Ascending aorta (tissue), 2 donors: ENCODE measurements at regions not wholly inside any gene's neighbourhood (a gene's known extent, or its start where the extent isn't known, plus 50 kb on each side); places are given as distances from the start of the nearest gene placed in this dataset.
"Not testable (repeated sequence)": the region's sequence is repeated elsewhere in the genome, so short reads cannot be mapped to it uniquely, and the experiment has no call there.

Experiments used
- DNase-seq, 2 donors: peaks; one replicate each; pipeline ENCODE4 v3.0.0-alpha.2; 2019; ENCODE audit warnings: low spot score in 2 of 2
- H3K27ac ChIP-seq, 2 donors: fragments of 200-600 bp; sonication (generic); one replicate each; pipeline ENCODE4 v1.5.1; 2016 to 2017; ENCODE audit warnings: mild to moderate bottlenecking in 1 of 2
- H3K27me3 ChIP-seq: fragments of 200-600 bp; sonication (generic); one replicate; pipeline ENCODE4 v1.5.1; 2017
- H3K36me3 ChIP-seq, 2 donors: fragments of 200-600 bp; sonication (generic); one replicate each; pipeline ENCODE4 v1.5.1; 2016
- H3K4me1 ChIP-seq, 2 donors: fragments of 200-600 bp; sonication (generic); one replicate each; pipeline ENCODE4 v1.5.1; 2016 to 2017; ENCODE audit warnings: mild to moderate bottlenecking in 1 of 2
- H3K4me3 ChIP-seq, 2 donors: fragments of 200-600 bp; sonication (generic); one replicate each; pipeline ENCODE4 v1.5.1; 2016 to 2017; ENCODE audit warnings: mild to moderate bottlenecking in 1 of 2
- H3K9me3 ChIP-seq, 2 donors: fragments of 200-600 bp; sonication (generic); one replicate each; pipeline ENCODE4 v1.5.1; 2016
- CTCF ChIP-seq, 3 experiments: fragments of 200-600 bp in 2 of 3; fragments of 450-650 bp in 1 of 3; sonication (generic) in 2 of 3; IDR thresholded peaks; one replicate each; pipeline ENCODE4 v1.5.1; 2016 to 2019; ENCODE audit warnings: antibody characterized with exemption in 3 of 3, mild to moderate bottlenecking in 1 of 3, moderate library complexity in 1 of 3
- intact Hi-C: fragments of 100-400 bp; cut with DNase I; formaldehyde crosslinking; loops from one replicate; pipeline ENCODE4 v1.15.1; 2023

GRCh38 chr2:198517976-198518375 is 713.6 kb downstream of the PLCL1 start:
- H3K9me3 ChIP-seq, result no peaks in the 10 kb centered on the region
- H3K4me1 ChIP-seq, result no peaks in the 10 kb centered on the region
- H3K36me3 ChIP-seq, result no peaks in the 10 kb centered on the region
- TF ChIP-seq CTCF (IDR thresholded peaks at IDR 0.05), result no peak
- intact Hi-C loops, result no loop called here
- no peak overlapping the region for H3K27ac ChIP-seq
- no peaks in the 10 kb centered on the region for H3K27me3 ChIP-seq
- no peak overlapping the region for H3K4me3 ChIP-seq
- no peak for DNase-seq

GRCh38 chr2:198508610-198509009 is 704.2 kb downstream of the PLCL1 start:
- intact Hi-C loops, result not testable (repeated sequence)

GRCh38 chr2:198499539-198499938 is 695.1 kb downstream of the PLCL1 start:
- no peak overlapping the region for H3K4me3 ChIP-seq
- H3K36me3 ChIP-seq, result no peaks in the 10 kb centered on the region
- no peaks in the 10 kb centered on the region for H3K4me1 ChIP-seq
- intact Hi-C loops, result no loop called here
- DNase-seq, result no peak
- TF ChIP-seq CTCF (IDR thresholded peaks at IDR 0.05), result no peak
- H3K27me3 ChIP-seq, result no peaks in the 10 kb centered on the region
- no peaks in the 10 kb centered on the region for H3K9me3 ChIP-seq
- H3K27ac ChIP-seq, result no peak overlapping the region

More at GRCh38 chr2:198508610-198509009, 704.2 kb downstream of the PLCL1 start:
- not testable (repeated sequence) for H3K27me3 ChIP-seq, H3K4me1 ChIP-seq, H3K4me3 ChIP-seq, DNase-seq, H3K9me3 ChIP-seq, H3K36me3 ChIP-seq, H3K27ac ChIP-seq

- no peak for DNase-seq
- intact Hi-C loops, result no loop called here
- no peaks in the 10 kb centered on the region for H3K4me1 ChIP-seq
- TF ChIP-seq CTCF (IDR thresholded peaks at IDR 0.05), result no peak
- H3K27me3 ChIP-seq, result no peaks in the 10 kb centered on the region
- H3K27ac ChIP-seq, result no peak overlapping the region
- no peaks in the 10 kb centered on the region for H3K36me3 ChIP-seq
- no peaks in the 10 kb centered on the region for H3K9me3 ChIP-seq
- H3K4me3 ChIP-seq, result no peak overlapping the region
Measured at GRCh38 chr2:198498516-198498915, 694.1 kb downstream of the PLCL1 start.

- no peaks in the 10 kb centered on the region for H3K4me1 ChIP-seq
- H3K4me3 ChIP-seq, result no peak overlapping the region
- no peak for TF ChIP-seq CTCF (IDR thresholded peaks at IDR 0.05)
- intact Hi-C loops, result no loop called here
- no peak overlapping the region for H3K27ac ChIP-seq
- H3K27me3 ChIP-seq, result no peaks in the 10 kb centered on the region
- DNase-seq, result no peak
- H3K9me3 ChIP-seq, result no peaks in the 10 kb centered on the region
- H3K36me3 ChIP-seq, result no peaks in the 10 kb centered on the region
Measured at GRCh38 chr2:198498048-198498447, 693.7 kb downstream of the PLCL1 start.

- intact Hi-C loops, result no loop called here
- H3K9me3 ChIP-seq, result no peaks in the 10 kb centered on the region
Measured at GRCh38 chr2:198494931-198495330, 690.5 kb downstream of the PLCL1 start.

More at GRCh38 chr2:198494931-198495330, 690.5 kb downstream of the PLCL1 start:
- DNase-seq, result no peak
- Histone ChIP-seq H3K4me3 (no peak overlapping the region), H3K4me1 (no peaks in the 10 kb centered on the region), H3K27me3 (no peaks in the 10 kb centered on the region), H3K36me3 (no peaks in the 10 kb centered on the region), H3K27ac (no peak overlapping the region)
- TF ChIP-seq CTCF (IDR thresholded peaks at IDR 0.05), result no peak
